Panc1 (cell line): ENCODE measurements at regions not wholly inside any gene's neighbourhood (a gene's known extent, or its start where the extent isn't known, plus 50 kb on each side); places are given as distances from the start of the nearest gene placed in this dataset.

Experiments used
- POLR2AphosphoS5 ChIP-seq: IDR thresholded peaks from 2 replicates; pipeline ENCODE4 v1.6.1; 2012; ENCODE audit warnings: mild to moderate bottlenecking, low read depth, low read length, moderate library complexity
- SIN3A ChIP-seq: IDR thresholded peaks from 2 replicates; pipeline ENCODE4 v1.6.1; 2012; ENCODE audit warnings: low read depth, mild to moderate bottlenecking, low read length, moderate library complexity, borderline replicate concordance; ENCODE audit not compliant: insufficient read depth
- TCF7L2 ChIP-seq: IDR thresholded peaks from 2 replicates; pipeline ENCODE4 v1.6.1; 2011; ENCODE audit warnings: mild to moderate bottlenecking, low read depth, low read length, inconsistent platforms
- TF ChIP-seq, protein P1 (sequence below): fragments of 450-650 bp; IDR thresholded peaks from 2 replicates; pipeline ENCODE4 v1.5.1; 2017; ENCODE audit warnings: mild to moderate bottlenecking
- TF ChIP-seq, protein P2 (sequence below), 2 experiments: IDR thresholded peaks; 2 replicates each; pipeline ENCODE4 v1.6.1; 2011 to 2012; ENCODE audit warnings: low read depth in 2 of 2, control low read depth in 1 of 2, low read length in 1 of 2, mild to moderate bottlenecking in 1 of 2, moderate library complexity in 1 of 2; ENCODE audit not compliant: insufficient read depth in 1 of 2

DNA sequence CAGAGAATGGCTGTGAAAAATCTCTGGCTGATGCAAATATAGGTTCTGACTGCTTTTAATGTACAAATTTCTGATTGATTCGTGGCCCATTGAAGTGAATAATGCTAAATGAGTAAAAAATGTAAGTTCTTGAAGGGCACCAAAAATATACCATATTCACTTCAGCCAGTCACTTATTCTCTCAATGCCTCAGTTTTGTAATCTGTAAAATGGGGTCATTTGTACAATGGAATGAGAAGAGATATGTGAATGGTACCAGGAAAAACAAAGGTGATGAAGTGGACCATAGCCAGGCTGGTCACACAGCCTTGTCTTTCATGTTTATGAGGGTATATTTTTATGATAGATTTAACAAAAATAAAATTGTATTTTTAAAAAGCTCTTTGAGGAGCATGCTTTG is 441.2 kb upstream of the NR3C2 start:
- TF ChIP-seq, protein P1, sequence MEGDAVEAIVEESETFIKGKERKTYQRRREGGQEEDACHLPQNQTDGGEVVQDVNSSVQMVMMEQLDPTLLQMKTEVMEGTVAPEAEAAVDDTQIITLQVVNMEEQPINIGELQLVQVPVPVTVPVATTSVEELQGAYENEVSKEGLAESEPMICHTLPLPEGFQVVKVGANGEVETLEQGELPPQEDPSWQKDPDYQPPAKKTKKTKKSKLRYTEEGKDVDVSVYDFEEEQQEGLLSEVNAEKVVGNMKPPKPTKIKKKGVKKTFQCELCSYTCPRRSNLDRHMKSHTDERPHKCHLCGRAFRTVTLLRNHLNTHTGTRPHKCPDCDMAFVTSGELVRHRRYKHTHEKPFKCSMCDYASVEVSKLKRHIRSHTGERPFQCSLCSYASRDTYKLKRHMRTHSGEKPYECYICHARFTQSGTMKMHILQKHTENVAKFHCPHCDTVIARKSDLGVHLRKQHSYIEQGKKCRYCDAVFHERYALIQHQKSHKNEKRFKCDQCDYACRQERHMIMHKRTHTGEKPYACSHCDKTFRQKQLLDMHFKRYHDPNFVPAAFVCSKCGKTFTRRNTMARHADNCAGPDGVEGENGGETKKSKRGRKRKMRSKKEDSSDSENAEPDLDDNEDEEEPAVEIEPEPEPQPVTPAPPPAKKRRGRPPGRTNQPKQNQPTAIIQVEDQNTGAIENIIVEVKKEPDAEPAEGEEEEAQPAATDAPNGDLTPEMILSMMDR, result no peak
- no peak for TF ChIP-seq POLR2AphosphoS5
- no peak for TF ChIP-seq SIN3A
- TF ChIP-seq, protein P2, sequence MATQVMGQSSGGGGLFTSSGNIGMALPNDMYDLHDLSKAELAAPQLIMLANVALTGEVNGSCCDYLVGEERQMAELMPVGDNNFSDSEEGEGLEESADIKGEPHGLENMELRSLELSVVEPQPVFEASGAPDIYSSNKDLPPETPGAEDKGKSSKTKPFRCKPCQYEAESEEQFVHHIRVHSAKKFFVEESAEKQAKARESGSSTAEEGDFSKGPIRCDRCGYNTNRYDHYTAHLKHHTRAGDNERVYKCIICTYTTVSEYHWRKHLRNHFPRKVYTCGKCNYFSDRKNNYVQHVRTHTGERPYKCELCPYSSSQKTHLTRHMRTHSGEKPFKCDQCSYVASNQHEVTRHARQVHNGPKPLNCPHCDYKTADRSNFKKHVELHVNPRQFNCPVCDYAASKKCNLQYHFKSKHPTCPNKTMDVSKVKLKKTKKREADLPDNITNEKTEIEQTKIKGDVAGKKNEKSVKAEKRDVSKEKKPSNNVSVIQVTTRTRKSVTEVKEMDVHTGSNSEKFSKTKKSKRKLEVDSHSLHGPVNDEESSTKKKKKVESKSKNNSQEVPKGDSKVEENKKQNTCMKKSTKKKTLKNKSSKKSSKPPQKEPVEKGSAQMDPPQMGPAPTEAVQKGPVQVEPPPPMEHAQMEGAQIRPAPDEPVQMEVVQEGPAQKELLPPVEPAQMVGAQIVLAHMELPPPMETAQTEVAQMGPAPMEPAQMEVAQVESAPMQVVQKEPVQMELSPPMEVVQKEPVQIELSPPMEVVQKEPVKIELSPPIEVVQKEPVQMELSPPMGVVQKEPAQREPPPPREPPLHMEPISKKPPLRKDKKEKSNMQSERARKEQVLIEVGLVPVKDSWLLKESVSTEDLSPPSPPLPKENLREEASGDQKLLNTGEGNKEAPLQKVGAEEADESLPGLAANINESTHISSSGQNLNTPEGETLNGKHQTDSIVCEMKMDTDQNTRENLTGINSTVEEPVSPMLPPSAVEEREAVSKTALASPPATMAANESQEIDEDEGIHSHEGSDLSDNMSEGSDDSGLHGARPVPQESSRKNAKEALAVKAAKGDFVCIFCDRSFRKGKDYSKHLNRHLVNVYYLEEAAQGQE (IDR thresholded peaks at IDR 0.05; ENCODE audit: insufficient read depth in 1 of 2, low read depth in 2 of 2, low read length in 1 of 2), result no peak
- TF ChIP-seq TCF7L2, result no peak
